ENCODE measurements at regions not wholly inside any gene's neighbourhood (a gene's known extent, or its start where the extent isn't known, plus 50 kb on each side); places are given as distances from the start of the nearest gene placed in this dataset.

- TF ChIP-seq CTCF (conservative IDR thresholded peaks at IDR 0.05 in 1 of 2, IDR thresholded peaks at IDR 0.05 in 1 of 2; ENCODE audit: low read depth in 1 of 2, low read length in 2 of 2) (no peak), EZH2 (IDR thresholded peaks at IDR 0.05; ENCODE audit: low read length, missing control alignments) (no peak)
Observed at GRCh38 chr7:67912437-67912836, 915.8 kb downstream of the TYW1 start.

Data from fibroblast of lung (primary cell).